HepG2 (cell line): ENCODE measurements at regions not wholly inside any gene's neighbourhood (a gene's known extent, or its start where the extent isn't known, plus 50 kb on each side); places are given as distances from the start of the nearest gene placed in this dataset.

ENCODE experiments used
- ADNP ChIP-seq: sonication (generic); formaldehyde crosslinking; IDR thresholded peaks from 2 replicates; pipeline ENCODE4 v1.4.0; 2020; ENCODE audit warnings: missing genetic modification reagents
- HOXA5 ChIP-seq: sonication (generic); formaldehyde crosslinking; IDR thresholded peaks from 2 replicates; pipeline ENCODE4 v1.4.0; 2020; ENCODE audit warnings: missing genetic modification reagents
- KLF12 ChIP-seq: sonication (generic); formaldehyde crosslinking; IDR thresholded peaks from 2 replicates; pipeline ENCODE4 v1.4.0; 2020; ENCODE audit warnings: missing genetic modification reagents, borderline replicate concordance
- MED1 ChIP-seq: sonication (generic); formaldehyde crosslinking; IDR thresholded peaks from 2 replicates; pipeline ENCODE4 v1.4.0; 2020; ENCODE audit warnings: missing genetic modification reagents
- RNF2 ChIP-seq: fragments of 450-650 bp; conservative IDR thresholded peaks from 2 replicates; pipeline ENCODE4 v1.6.1; 2016; ENCODE audit warnings: low read depth
- ZNF207 ChIP-seq: fragments of 450-650 bp; IDR thresholded peaks from 2 replicates; pipeline ENCODE4 v1.6.1; 2016; ENCODE audit warnings: antibody characterized with exemption, borderline replicate concordance
- ZNF570 ChIP-seq: sonication (generic); formaldehyde crosslinking; IDR thresholded peaks from 2 replicates; pipeline ENCODE4 v1.4.0; 2020; ENCODE audit warnings: mild to moderate bottlenecking, missing genetic modification reagents, borderline replicate concordance
- ZNF598 ChIP-seq: sonication (generic); formaldehyde crosslinking; IDR thresholded peaks from 2 replicates; pipeline ENCODE4 v1.5.1; 2020; ENCODE audit warnings: mild to moderate bottlenecking, missing genetic modification reagents, borderline replicate concordance
- ZNF615 ChIP-seq: sonication (generic); formaldehyde crosslinking; IDR thresholded peaks from 2 replicates; pipeline ENCODE4 v1.5.0; 2020; ENCODE audit warnings: mild to moderate bottlenecking, missing genetic modification reagents, borderline replicate concordance
- ZNF703 ChIP-seq: sonication (generic); formaldehyde crosslinking; IDR thresholded peaks from 2 replicates; pipeline ENCODE4 v1.5.1; 2020; ENCODE audit warnings: missing genetic modification reagents, mild to moderate bottlenecking, moderate library complexity, borderline replicate concordance
- ZSCAN29 ChIP-seq: sonication (generic); formaldehyde crosslinking; conservative IDR thresholded peaks from 2 replicates; pipeline ENCODE4 v1.4.0; 2020; ENCODE audit warnings: mild to moderate bottlenecking, missing genetic modification reagents
- TF ChIP-seq, protein P1 (sequence below): IDR thresholded peaks from 2 replicates; pipeline ENCODE4 v1.4.0; 2020; ENCODE audit warnings: mild to moderate bottlenecking, missing genetic modification reagents
- TF ChIP-seq, protein P2 (sequence below): IDR thresholded peaks from 2 replicates; pipeline ENCODE4 v1.6.1; 2016; ENCODE audit warnings: low read depth
- TF ChIP-seq, protein P3 (sequence below): sonication (generic); formaldehyde crosslinking; IDR thresholded peaks from 2 replicates; pipeline ENCODE4 v1.5.0; 2020; ENCODE audit warnings: missing genetic modification reagents
- TF ChIP-seq, protein P4 (sequence below): sonication (generic); formaldehyde crosslinking; IDR thresholded peaks from 2 replicates; pipeline ENCODE4 v1.4.0; 2020; ENCODE audit warnings: missing genetic modification reagents

DNA sequence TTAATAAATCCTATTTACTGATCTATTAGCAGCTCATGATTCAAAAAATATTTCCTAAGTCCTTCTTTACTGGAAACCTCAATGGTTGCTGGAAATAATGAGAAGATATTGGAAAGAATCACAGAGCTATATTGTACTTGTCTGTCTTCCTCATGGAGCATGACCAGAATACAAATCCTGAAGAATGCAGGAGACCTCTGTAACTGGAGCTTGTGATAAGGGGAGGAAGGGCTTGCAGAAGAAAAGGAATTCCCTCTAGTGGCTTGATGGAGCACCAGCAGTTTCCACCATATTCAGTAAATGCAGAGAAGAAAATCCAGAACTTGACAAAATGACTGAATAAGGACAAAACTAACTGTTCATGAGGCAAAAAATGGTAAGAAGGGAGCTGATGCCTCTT is 1333.1 kb downstream of the EFNB2 start (continued):
- TF ChIP-seq, protein P1, sequence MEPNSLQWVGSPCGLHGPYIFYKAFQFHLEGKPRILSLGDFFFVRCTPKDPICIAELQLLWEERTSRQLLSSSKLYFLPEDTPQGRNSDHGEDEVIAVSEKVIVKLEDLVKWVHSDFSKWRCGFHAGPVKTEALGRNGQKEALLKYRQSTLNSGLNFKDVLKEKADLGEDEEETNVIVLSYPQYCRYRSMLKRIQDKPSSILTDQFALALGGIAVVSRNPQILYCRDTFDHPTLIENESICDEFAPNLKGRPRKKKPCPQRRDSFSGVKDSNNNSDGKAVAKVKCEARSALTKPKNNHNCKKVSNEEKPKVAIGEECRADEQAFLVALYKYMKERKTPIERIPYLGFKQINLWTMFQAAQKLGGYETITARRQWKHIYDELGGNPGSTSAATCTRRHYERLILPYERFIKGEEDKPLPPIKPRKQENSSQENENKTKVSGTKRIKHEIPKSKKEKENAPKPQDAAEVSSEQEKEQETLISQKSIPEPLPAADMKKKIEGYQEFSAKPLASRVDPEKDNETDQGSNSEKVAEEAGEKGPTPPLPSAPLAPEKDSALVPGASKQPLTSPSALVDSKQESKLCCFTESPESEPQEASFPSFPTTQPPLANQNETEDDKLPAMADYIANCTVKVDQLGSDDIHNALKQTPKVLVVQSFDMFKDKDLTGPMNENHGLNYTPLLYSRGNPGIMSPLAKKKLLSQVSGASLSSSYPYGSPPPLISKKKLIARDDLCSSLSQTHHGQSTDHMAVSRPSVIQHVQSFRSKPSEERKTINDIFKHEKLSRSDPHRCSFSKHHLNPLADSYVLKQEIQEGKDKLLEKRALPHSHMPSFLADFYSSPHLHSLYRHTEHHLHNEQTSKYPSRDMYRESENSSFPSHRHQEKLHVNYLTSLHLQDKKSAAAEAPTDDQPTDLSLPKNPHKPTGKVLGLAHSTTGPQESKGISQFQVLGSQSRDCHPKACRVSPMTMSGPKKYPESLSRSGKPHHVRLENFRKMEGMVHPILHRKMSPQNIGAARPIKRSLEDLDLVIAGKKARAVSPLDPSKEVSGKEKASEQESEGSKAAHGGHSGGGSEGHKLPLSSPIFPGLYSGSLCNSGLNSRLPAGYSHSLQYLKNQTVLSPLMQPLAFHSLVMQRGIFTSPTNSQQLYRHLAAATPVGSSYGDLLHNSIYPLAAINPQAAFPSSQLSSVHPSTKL (CRISPR knock-in tag) = no peak
- no peak for TF ChIP-seq RNF2
- no peak for TF ChIP-seq ZNF598 (CRISPR knock-in tag)
- no peak for TF ChIP-seq MED1
- TF ChIP-seq, protein P2, sequence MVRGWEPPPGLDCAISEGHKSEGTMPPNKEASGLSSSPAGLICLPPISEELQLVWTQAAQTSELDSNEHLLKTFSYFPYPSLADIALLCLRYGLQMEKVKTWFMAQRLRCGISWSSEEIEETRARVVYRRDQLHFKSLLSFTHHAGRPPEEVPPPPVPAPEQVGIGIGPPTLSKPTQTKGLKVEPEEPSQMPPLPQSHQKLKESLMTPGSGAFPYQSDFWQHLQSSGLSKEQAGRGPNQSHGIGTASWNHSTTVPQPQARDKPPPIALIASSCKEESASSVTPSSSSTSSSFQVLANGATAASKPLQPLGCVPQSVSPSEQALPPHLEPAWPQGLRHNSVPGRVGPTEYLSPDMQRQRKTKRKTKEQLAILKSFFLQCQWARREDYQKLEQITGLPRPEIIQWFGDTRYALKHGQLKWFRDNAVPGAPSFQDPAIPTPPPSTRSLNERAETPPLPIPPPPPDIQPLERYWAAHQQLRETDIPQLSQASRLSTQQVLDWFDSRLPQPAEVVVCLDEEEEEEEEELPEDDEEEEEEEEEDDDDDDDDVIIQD (CRISPR knock-in tag) = no peak
- no peak for TF ChIP-seq ZNF703 (CRISPR knock-in tag)
- no peak for TF ChIP-seq HOXA5 (CRISPR knock-in tag)
- TF ChIP-seq, protein P3, sequence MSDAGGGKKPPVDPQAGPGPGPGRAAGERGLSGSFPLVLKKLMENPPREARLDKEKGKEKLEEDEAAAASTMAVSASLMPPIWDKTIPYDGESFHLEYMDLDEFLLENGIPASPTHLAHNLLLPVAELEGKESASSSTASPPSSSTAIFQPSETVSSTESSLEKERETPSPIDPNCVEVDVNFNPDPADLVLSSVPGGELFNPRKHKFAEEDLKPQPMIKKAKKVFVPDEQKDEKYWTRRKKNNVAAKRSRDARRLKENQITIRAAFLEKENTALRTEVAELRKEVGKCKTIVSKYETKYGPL (CRISPR knock-in tag) = no peak
- no peak for TF ChIP-seq ZSCAN29
- TF ChIP-seq ZNF615 (CRISPR knock-in tag) = no peak
- no peak for TF ChIP-seq ZNF207
- TF ChIP-seq ZNF570 (CRISPR knock-in tag) = no peak
- no peak for TF ChIP-seq ADNP (CRISPR knock-in tag)
- no peak for TF ChIP-seq KLF12 (CRISPR knock-in tag)
- TF ChIP-seq, protein P4, sequence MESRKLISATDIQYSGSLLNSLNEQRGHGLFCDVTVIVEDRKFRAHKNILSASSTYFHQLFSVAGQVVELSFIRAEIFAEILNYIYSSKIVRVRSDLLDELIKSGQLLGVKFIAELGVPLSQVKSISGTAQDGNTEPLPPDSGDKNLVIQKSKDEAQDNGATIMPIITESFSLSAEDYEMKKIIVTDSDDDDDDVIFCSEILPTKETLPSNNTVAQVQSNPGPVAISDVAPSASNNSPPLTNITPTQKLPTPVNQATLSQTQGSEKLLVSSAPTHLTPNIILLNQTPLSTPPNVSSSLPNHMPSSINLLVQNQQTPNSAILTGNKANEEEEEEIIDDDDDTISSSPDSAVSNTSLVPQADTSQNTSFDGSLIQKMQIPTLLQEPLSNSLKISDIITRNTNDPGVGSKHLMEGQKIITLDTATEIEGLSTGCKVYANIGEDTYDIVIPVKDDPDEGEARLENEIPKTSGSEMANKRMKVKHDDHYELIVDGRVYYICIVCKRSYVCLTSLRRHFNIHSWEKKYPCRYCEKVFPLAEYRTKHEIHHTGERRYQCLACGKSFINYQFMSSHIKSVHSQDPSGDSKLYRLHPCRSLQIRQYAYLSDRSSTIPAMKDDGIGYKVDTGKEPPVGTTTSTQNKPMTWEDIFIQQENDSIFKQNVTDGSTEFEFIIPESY = no peak
